HG03342 (cell line): ENCODE measurements at regions not wholly inside any gene's neighbourhood (a gene's known extent, or its start where the extent isn't known, plus 50 kb on each side); places are given as distances from the start of the nearest gene placed in this dataset.
"Not testable (repeated sequence)": the region's sequence is repeated elsewhere in the genome, so short reads cannot be mapped to it uniquely, and the experiment has no call there.

Experiments
- ATAC-seq: cut with Tn5 transposase; IDR thresholded peaks from one replicate; pipeline ENCODE4 v1.9.1; 2021; ENCODE audit warnings: mild to moderate bottlenecking, moderate library complexity; ENCODE audit not compliant: unreplicated experiment

- ATAC-seq = no peak
Measured at GRCh38 chr2:146584316-146584715, 1260.5 kb upstream of the ACVR2A start.

GRCh38 chr2:146579147-146579930 is 1265.5 kb upstream of the ACVR2A start:
- ATAC-seq = no peak

- ATAC-seq = no peak
Measured at GRCh38 chr2:146576339-146577111, 1268.3 kb upstream of the ACVR2A start.

- no peak for ATAC-seq
Measured at GRCh38 chr2:146572598-146572997, 1272.2 kb upstream of the ACVR2A start.

- no peak for ATAC-seq
Measured at GRCh38 chr2:146561996-146562395, 1282.8 kb upstream of the ACVR2A start.

- no peak for ATAC-seq
Measured at GRCh38 chr2:146547236-146547635, 1297.6 kb upstream of the ACVR2A start.

GRCh38 chr2:146544701-146545100 is 1300.1 kb upstream of the ACVR2A start:
- no peak for ATAC-seq

GRCh38 chr2:146541896-146542295 is 1302.9 kb upstream of the ACVR2A start:
- ATAC-seq = no peak

GRCh38 chr2:146540271-146540932 is 1304.4 kb upstream of the ACVR2A start:
- ATAC-seq = no peak

- ATAC-seq = not testable (repeated sequence)
Measured at GRCh38 chr2:146539739-146540138, 1305.1 kb upstream of the ACVR2A start.

GRCh38 chr2:146537477-146537876 is 1307.4 kb upstream of the ACVR2A start:
- ATAC-seq = no peak

- no peak for ATAC-seq
Measured at GRCh38 chr2:146532509-146533147, 1312.2 kb upstream of the ACVR2A start.

- no peak for ATAC-seq
Measured at GRCh38 chr2:146532009-146532408, 1312.8 kb upstream of the ACVR2A start.

- ATAC-seq = no peak
Measured at GRCh38 chr2:146530886-146531285, 1313.9 kb upstream of the ACVR2A start.

- ATAC-seq = no peak
Measured at GRCh38 chr2:146527166-146527565, 1317.7 kb upstream of the ACVR2A start.

GRCh38 chr2:146523196-146523595 is 1321.6 kb upstream of the ACVR2A start:
- ATAC-seq = no peak

- no peak for ATAC-seq
Measured at GRCh38 chr2:146506851-146507250, 1338.0 kb upstream of the ACVR2A start.

GRCh38 chr2:146503366-146503765 is 1341.5 kb upstream of the ACVR2A start:
- ATAC-seq = no peak

GRCh38 chr2:146496248-146496647 is 1348.6 kb upstream of the ACVR2A start:
- peak; percentile 56 for ATAC-seq

- no peak for ATAC-seq
Measured at GRCh38 chr2:146489386-146489785, 1355.4 kb upstream of the ACVR2A start.

GRCh38 chr2:146481629-146482028 is 1363.2 kb upstream of the ACVR2A start:
- ATAC-seq = no peak
